ENCODE measurements at regions not wholly inside any gene's neighbourhood (a gene's known extent, or its start where the extent isn't known, plus 50 kb on each side); places are given as distances from the start of the nearest gene placed in this dataset.

- no peak for TF ChIP-seq CTCF (IDR thresholded peaks at IDR 0.05; ENCODE audit: poor library complexity)
- no peak for TF ChIP-seq EZH2 (IDR thresholded peaks at IDR 0.05; ENCODE audit: borderline replicate concordance)
- no peak for TF ChIP-seq EZH2phosphoT487 (IDR thresholded peaks at IDR 0.05; ENCODE audit: low read depth, severe bottlenecking, unreplicated experiment)
- H3K4me1 ChIP-seq (ENCODE audit: insufficient read depth), result no peaks in the 10 kb centered on the region
- H3K27me3 ChIP-seq, result peaks cover 16% of the 10 kb centered on the region
- no peaks in the 10 kb centered on the region for H3K9me3 ChIP-seq (ENCODE audit: low read depth)
- H3K79me2 ChIP-seq, result no peaks in the 10 kb centered on the region
- H3K27ac ChIP-seq, result no peak overlapping the region
- no peaks in the 10 kb centered on the region for H3K9me2 ChIP-seq (replicated peaks; ENCODE audit: insufficient read depth)
- no peaks in the 10 kb centered on the region for H4K20me1 ChIP-seq (ENCODE audit: insufficient read depth, poor library complexity, severe bottlenecking)
- no peak for DNase-seq (ENCODE audit: low spot score)
- H2AFZ ChIP-seq, result no peak overlapping the region
- H3K4me3 ChIP-seq, result no peak overlapping the region
- no peaks in the 10 kb centered on the region for H3K36me3 ChIP-seq (replicated peaks; ENCODE audit: insufficient read depth, low read depth)
- H3K4me2 ChIP-seq, result no peak overlapping the region
- WGBS (ENCODE audit: low lambda C conversion rate, missing lambda C conversion rate), result 82% methylated on average over 11 of the region's 11 CpGs
Measured at GRCh38 chr7:26549281-26549944, 257.8 kb downstream of the SNX10 start.

- H3K4me3 ChIP-seq, result no peak overlapping the region
- 70% methylated on average over 5 of the region's 5 CpGs for WGBS (ENCODE audit: low lambda C conversion rate, missing lambda C conversion rate)
- TF ChIP-seq EZH2phosphoT487 (IDR thresholded peaks at IDR 0.05; ENCODE audit: low read depth, severe bottlenecking, unreplicated experiment) (no peak), CTCF (IDR thresholded peaks at IDR 0.05; ENCODE audit: poor library complexity) (no peak), EZH2 (IDR thresholded peaks at IDR 0.05; ENCODE audit: borderline replicate concordance) (no peak)
- H3K27me3 ChIP-seq, result peaks cover 16% of the 10 kb centered on the region
- no peak overlapping the region for H2AFZ ChIP-seq
- no peaks in the 10 kb centered on the region for H3K9me2 ChIP-seq (replicated peaks; ENCODE audit: insufficient read depth)
- no peak overlapping the region for H3K27ac ChIP-seq
- no peak for DNase-seq (ENCODE audit: low spot score)
- no peaks in the 10 kb centered on the region for H3K79me2 ChIP-seq
- H3K4me1 ChIP-seq (ENCODE audit: insufficient read depth), result no peaks in the 10 kb centered on the region
- no peaks in the 10 kb centered on the region for H3K9me3 ChIP-seq (ENCODE audit: low read depth)
- no peak overlapping the region for H3K4me2 ChIP-seq
- no peaks in the 10 kb centered on the region for H3K36me3 ChIP-seq (replicated peaks; ENCODE audit: insufficient read depth, low read depth)
- H4K20me1 ChIP-seq (ENCODE audit: insufficient read depth, poor library complexity, severe bottlenecking), result no peaks in the 10 kb centered on the region
Measured at GRCh38 chr7:26550492-26550891, 258.8 kb downstream of the SNX10 start.

- Histone ChIP-seq H3K27me3 (peaks cover 16% of the 10 kb centered on the region), H3K4me2 (no peak overlapping the region), H3K27ac (no peak overlapping the region), H2AFZ (no peak overlapping the region), H3K4me1 (ENCODE audit: insufficient read depth) (no peaks in the 10 kb centered on the region), H3K4me3 (no peak overlapping the region), H4K20me1 (ENCODE audit: insufficient read depth, poor library complexity, severe bottlenecking) (no peaks in the 10 kb centered on the region), H3K9me2 (replicated peaks; ENCODE audit: insufficient read depth) (no peaks in the 10 kb centered on the region), H3K9me3 (ENCODE audit: low read depth) (no peaks in the 10 kb centered on the region), H3K79me2 (no peaks in the 10 kb centered on the region), H3K36me3 (replicated peaks; ENCODE audit: insufficient read depth, low read depth) (no peaks in the 10 kb centered on the region)
- TF ChIP-seq CTCF (IDR thresholded peaks at IDR 0.05; ENCODE audit: poor library complexity) (no peak), EZH2 (IDR thresholded peaks at IDR 0.05; ENCODE audit: borderline replicate concordance) (no peak), EZH2phosphoT487 (IDR thresholded peaks at IDR 0.05; ENCODE audit: low read depth, severe bottlenecking, unreplicated experiment) (no peak)
- WGBS (ENCODE audit: low lambda C conversion rate, missing lambda C conversion rate), result 85% methylated on average over 9 of the region's 9 CpGs
- no peak for DNase-seq (ENCODE audit: low spot score)
Measured at GRCh38 chr7:26551740-26552139, 260.1 kb downstream of the SNX10 start.

Data from hepatocyte (in vitro differentiated cells).